A549 (cell line): ENCODE measurements at regions not wholly inside any gene's neighbourhood (a gene's known extent, or its start where the extent isn't known, plus 50 kb on each side); places are given as distances from the start of the nearest gene placed in this dataset.

Experiments used
- RCOR1 ChIP-seq: fragments of 150-350 bp; IDR thresholded peaks from 2 replicates; pipeline ENCODE4 v1.6.1; 2014; ENCODE audit warnings: antibody characterized with exemption, low read length, low read depth
- TF ChIP-seq, protein P1 (sequence below): IDR thresholded peaks from 2 replicates; pipeline ENCODE4 v1.6.1; 2012
- TF ChIP-seq, protein P2 (sequence below): fragments of 150-350 bp; IDR thresholded peaks from 2 replicates; pipeline ENCODE4 v1.6.1; 2014; ENCODE audit warnings: low read depth, mild to moderate bottlenecking, low read length
- TF ChIP-seq, protein P3 (sequence below): fragments of >200 bp; sonication (Bioruptor Twin); formaldehyde crosslinking; IDR thresholded peaks from 3 replicates; pipeline ENCODE4 v1.5.1; 2016

DNA sequence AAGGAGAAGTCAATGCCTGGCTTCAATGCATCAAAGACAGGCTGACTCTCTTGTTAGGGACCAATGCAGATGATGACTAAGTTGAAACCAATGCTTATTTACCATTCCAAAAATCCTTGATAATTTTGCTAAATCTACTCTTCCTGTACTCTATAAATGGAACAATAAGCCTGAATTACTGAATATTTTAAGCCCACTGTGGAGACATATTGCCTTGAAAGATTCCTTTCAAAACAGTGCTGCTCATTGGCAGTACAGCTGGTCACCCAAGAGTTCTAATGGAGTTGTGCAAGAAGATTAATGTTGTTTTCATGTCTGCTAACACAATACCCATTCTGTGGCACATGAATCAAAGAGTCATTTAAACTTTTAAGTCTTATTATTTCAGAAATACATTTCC, 181.0 kb upstream of the CBLB start:
- TF ChIP-seq, protein P1, sequence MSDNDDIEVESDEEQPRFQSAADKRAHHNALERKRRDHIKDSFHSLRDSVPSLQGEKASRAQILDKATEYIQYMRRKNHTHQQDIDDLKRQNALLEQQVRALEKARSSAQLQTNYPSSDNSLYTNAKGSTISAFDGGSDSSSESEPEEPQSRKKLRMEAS = no peak
- TF ChIP-seq, protein P2, sequence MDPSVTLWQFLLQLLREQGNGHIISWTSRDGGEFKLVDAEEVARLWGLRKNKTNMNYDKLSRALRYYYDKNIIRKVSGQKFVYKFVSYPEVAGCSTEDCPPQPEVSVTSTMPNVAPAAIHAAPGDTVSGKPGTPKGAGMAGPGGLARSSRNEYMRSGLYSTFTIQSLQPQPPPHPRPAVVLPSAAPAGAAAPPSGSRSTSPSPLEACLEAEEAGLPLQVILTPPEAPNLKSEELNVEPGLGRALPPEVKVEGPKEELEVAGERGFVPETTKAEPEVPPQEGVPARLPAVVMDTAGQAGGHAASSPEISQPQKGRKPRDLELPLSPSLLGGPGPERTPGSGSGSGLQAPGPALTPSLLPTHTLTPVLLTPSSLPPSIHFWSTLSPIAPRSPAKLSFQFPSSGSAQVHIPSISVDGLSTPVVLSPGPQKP = no peak
- TF ChIP-seq, protein P3, sequence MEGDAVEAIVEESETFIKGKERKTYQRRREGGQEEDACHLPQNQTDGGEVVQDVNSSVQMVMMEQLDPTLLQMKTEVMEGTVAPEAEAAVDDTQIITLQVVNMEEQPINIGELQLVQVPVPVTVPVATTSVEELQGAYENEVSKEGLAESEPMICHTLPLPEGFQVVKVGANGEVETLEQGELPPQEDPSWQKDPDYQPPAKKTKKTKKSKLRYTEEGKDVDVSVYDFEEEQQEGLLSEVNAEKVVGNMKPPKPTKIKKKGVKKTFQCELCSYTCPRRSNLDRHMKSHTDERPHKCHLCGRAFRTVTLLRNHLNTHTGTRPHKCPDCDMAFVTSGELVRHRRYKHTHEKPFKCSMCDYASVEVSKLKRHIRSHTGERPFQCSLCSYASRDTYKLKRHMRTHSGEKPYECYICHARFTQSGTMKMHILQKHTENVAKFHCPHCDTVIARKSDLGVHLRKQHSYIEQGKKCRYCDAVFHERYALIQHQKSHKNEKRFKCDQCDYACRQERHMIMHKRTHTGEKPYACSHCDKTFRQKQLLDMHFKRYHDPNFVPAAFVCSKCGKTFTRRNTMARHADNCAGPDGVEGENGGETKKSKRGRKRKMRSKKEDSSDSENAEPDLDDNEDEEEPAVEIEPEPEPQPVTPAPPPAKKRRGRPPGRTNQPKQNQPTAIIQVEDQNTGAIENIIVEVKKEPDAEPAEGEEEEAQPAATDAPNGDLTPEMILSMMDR = no peak
- no peak for TF ChIP-seq RCOR1
